Psoas muscle (tissue), 7 donors: ENCODE measurements at regions not wholly inside any gene's neighbourhood (a gene's known extent, or its start where the extent isn't known, plus 50 kb on each side); places are given as distances from the start of the nearest gene placed in this dataset.

Experiments used
- ATAC-seq, 4 donors: fragments of 200-7000 bp; cut with Tn5 transposase; one replicate each; pipeline ENCODE4 v1.9.1; 2020; ENCODE audit warnings: moderate library complexity in 3 of 4, mild to moderate bottlenecking in 2 of 4
- DNase-seq, 2 donors: peaks; one replicate each; pipeline ENCODE4 v3.0.0-alpha.2; 2020
- H3K27ac ChIP-seq: fragments of 200-600 bp; one replicate; pipeline ENCODE4 v1.8.0; 2022
- H3K27me3 ChIP-seq, 3 donors: fragments of 200-600 bp in 1 of 3; one replicate each; pipeline versions ENCODE4 v1.6.1 to v1.8.0; 2013 to 2022; ENCODE audit warnings: low read length in 2 of 3, mild to moderate bottlenecking in 2 of 3, moderate library complexity in 1 of 3; ENCODE audit not compliant: insufficient read depth in 3 of 3
- H3K36me3 ChIP-seq, 2 donors: fragments of 200-600 bp in 1 of 2; one replicate each; pipeline versions ENCODE4 v1.6.1 to v1.8.0; 2013 to 2022; ENCODE audit warnings: low read depth in 1 of 2, mild to moderate bottlenecking in 1 of 2, moderate library complexity in 1 of 2; ENCODE audit not compliant: insufficient read depth in 1 of 2
- H3K4me1 ChIP-seq: fragments of 200-600 bp; one replicate; pipeline ENCODE4 v1.8.0; 2022
- H3K4me3 ChIP-seq: fragments of 200-600 bp; one replicate; pipeline ENCODE4 v1.8.0; 2022; ENCODE audit warnings: mild to moderate bottlenecking
- H3K9me3 ChIP-seq: fragments of 200-600 bp; one replicate; pipeline ENCODE4 v1.8.0; 2022
- CTCF ChIP-seq: fragments of 200-600 bp; IDR thresholded peaks from one replicate; pipeline ENCODE4 v1.8.0; 2022; ENCODE audit warnings: antibody characterized with exemption
- WGBS, 3 donors: extraction: QIAGEN DNeasy Blood & Tissue Kit; methylation state at CpG; one replicate each; pipeline versions ENCODE4 v1.1.6 to v1.1.7; 2013; 5-methylcytosine and 5-hydroxymethylcytosine counted together
- intact Hi-C, 2 donors: fragments of 100-400 bp; cut with DNase I; formaldehyde crosslinking; loops; one replicate each; pipeline versions ENCODE4 v1.11.0 to v1.14.2; 2022
- donor health status: healthy with polysubstance abuse.
- donor health status: DM: no; HTN: no; CAD: no; lungs with moderate emphysema.
- donor health status: Bipolar disorder and iron deficiency.
- donor health status: healthy.
- donor health status: DM: yes; HTN: yes; CAD: no.
- donor health status: DM: no; HTN: no; CAD: no.
- donor health status: DM: yes; HTN: yes; CAD: no.

GRCh38 chr9:73006986-73007385 is 54.1 kb upstream of the ALDH1A1 start:
- Histone ChIP-seq H3K27ac (no peak overlapping the region), H3K9me3 (no peaks in the 10 kb centered on the region), H3K4me1 (no peaks in the 10 kb centered on the region), H3K4me3 (no peak overlapping the region), H3K27me3 (no peaks in the 10 kb centered on the region), H3K36me3 (no peaks in the 10 kb centered on the region)
- 78 to 85% (median 81%) methylated on average over 2 of the region's 2 CpGs for WGBS, 3 donors
- no peak for TF ChIP-seq CTCF
- no peak for ATAC-seq
- no peak for DNase-seq
- intact Hi-C loops: no loop called here
